ENCODE measurements at regions not wholly inside any gene's neighbourhood (a gene's known extent, or its start where the extent isn't known, plus 50 kb on each side); places are given as distances from the start of the nearest gene placed in this dataset.

GRCh38 chr1:25091658-25092057, 140.6 kb downstream of the SYF2 start:
- TF ChIP-seq CTCF (IDR thresholded peaks at IDR 0.05; ENCODE audit: insufficient read depth, low read depth, low read length): no peak
- DNase-seq (ENCODE audit: low read depth): no peak
- no peak overlapping the region for H3K4me3 ChIP-seq (ENCODE audit: low read depth, low read length)

- DNase-seq (ENCODE audit: low read depth): no peak
- TF ChIP-seq CTCF (IDR thresholded peaks at IDR 0.05; ENCODE audit: insufficient read depth, low read depth, low read length): no peak
- no peak overlapping the region for H3K4me3 ChIP-seq (ENCODE audit: low read depth, low read length)
These were observed 141.4 kb downstream of the SYF2 start for GRCh38 chr1:25090707-25091422.

GRCh38 chr1:25089772-25090171, 142.5 kb downstream of the SYF2 start:
- no peak for TF ChIP-seq CTCF (IDR thresholded peaks at IDR 0.05; ENCODE audit: insufficient read depth, low read depth, low read length)
- DNase-seq (ENCODE audit: low read depth): no peak
- no peak overlapping the region for H3K4me3 ChIP-seq (ENCODE audit: low read depth, low read length)

GRCh38 chr1:25088946-25089345, 143.4 kb downstream of the SYF2 start:
- H3K4me3 ChIP-seq (ENCODE audit: low read depth, low read length): no peak overlapping the region
- TF ChIP-seq CTCF (IDR thresholded peaks at IDR 0.05; ENCODE audit: insufficient read depth, low read depth, low read length): no peak
- DNase-seq (ENCODE audit: low read depth): no peak

- no peak overlapping the region for H3K4me3 ChIP-seq (ENCODE audit: low read depth, low read length)
- TF ChIP-seq CTCF (IDR thresholded peaks at IDR 0.05; ENCODE audit: insufficient read depth, low read depth, low read length): no peak
- DNase-seq (ENCODE audit: low read depth): no peak
These were observed 144.1 kb downstream of the SYF2 start for GRCh38 chr1:25088180-25088701.

GRCh38 chr1:25086518-25087079, 145.7 kb downstream of the SYF2 start:
- no peak for DNase-seq (ENCODE audit: low read depth)
- no peak for TF ChIP-seq CTCF (IDR thresholded peaks at IDR 0.05; ENCODE audit: insufficient read depth, low read depth, low read length)
- no peak overlapping the region for H3K4me3 ChIP-seq (ENCODE audit: low read depth, low read length)

All from fibroblast of villous mesenchyme (primary cell).